Body of pancreas (tissue), 4 donors: ENCODE measurements at regions not wholly inside any gene's neighbourhood (a gene's known extent, or its start where the extent isn't known, plus 50 kb on each side); places are given as distances from the start of the nearest gene placed in this dataset.

Source experiments
- POLR2A ChIP-seq, 3 donors: fragments of 450-650 bp; IDR thresholded peaks; one replicate each; pipeline ENCODE4 v1.6.1; 2016; ENCODE audit warnings: antibody characterized with exemption in 3 of 3, mild to moderate bottlenecking in 2 of 3
- TF ChIP-seq, protein P1 (sequence below), 7 experiments: fragments of 450-650 bp in 4 of 7; fragments of 200-600 bp in 3 of 7; sonication (generic) in 3 of 7; IDR thresholded peaks; one replicate each; pipeline ENCODE4 v1.5.1; 2016 to 2019; ENCODE audit warnings: antibody characterized with exemption in 7 of 7

DNA sequence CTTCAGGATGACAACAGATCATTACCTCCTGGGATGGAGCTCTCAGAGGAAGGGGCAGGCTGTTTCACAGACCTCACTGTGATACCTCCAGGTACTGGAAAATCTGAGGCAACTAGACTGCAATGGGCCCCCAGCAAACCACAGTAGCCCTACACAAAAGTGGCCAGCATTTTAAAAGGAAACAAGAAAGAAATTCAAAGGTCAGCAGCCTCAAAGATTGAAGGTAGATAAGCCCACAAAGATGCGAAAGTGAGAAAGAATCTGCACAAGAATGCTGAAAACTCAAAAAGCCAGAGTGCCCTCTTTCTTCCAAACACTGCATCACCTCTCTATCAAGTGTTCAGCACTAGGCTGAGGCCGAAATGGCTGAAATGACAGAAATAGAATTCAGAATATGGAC, 499.5 kb upstream of the CHAC2 start:
- TF ChIP-seq, protein P1, sequence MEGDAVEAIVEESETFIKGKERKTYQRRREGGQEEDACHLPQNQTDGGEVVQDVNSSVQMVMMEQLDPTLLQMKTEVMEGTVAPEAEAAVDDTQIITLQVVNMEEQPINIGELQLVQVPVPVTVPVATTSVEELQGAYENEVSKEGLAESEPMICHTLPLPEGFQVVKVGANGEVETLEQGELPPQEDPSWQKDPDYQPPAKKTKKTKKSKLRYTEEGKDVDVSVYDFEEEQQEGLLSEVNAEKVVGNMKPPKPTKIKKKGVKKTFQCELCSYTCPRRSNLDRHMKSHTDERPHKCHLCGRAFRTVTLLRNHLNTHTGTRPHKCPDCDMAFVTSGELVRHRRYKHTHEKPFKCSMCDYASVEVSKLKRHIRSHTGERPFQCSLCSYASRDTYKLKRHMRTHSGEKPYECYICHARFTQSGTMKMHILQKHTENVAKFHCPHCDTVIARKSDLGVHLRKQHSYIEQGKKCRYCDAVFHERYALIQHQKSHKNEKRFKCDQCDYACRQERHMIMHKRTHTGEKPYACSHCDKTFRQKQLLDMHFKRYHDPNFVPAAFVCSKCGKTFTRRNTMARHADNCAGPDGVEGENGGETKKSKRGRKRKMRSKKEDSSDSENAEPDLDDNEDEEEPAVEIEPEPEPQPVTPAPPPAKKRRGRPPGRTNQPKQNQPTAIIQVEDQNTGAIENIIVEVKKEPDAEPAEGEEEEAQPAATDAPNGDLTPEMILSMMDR (IDR thresholded peaks at IDR 0.05) = peak in 2 of 7 experiments; percentile 23 to 38
- no peak for TF ChIP-seq POLR2A (IDR thresholded peaks at IDR 0.05)
